Naive thymus-derived CD4-positive, alpha-beta T cell (primary cell): ENCODE measurements at regions not wholly inside any gene's neighbourhood (a gene's known extent, or its start where the extent isn't known, plus 50 kb on each side); places are given as distances from the start of the nearest gene placed in this dataset.

ENCODE experiments used
- ATAC-seq: fragments of 150-1000 bp; cut with Tn5 transposase; 2 replicates; pipeline ENCODE4 v1.10.0; 2021; ENCODE audit warnings: mild to moderate bottlenecking, moderate library complexity
- CTCF ChIA-PET: fragments of 350-600 bp; sonication (Branson Sonifier 250); formaldehyde crosslinking; loops from one replicate; lab custom pipeline; 2021; ENCODE audit warnings: antibody characterized with exemption; lab: Charles Lee
- POLR2A ChIA-PET: fragments of 350-600 bp; sonication (Branson Sonifier 250); formaldehyde crosslinking; loops from one replicate; lab custom pipeline; 2021; ENCODE audit warnings: antibody characterized with exemption, inconsistent platforms; lab: Charles Lee
- DNase-seq, 9 donors: peaks; one replicate each; pipeline versions ENCODE4 v3.0.0 to v3.0.0-alpha.2; 2020 to 2022; ENCODE audit warnings: mixed read lengths in 1 of 9
- H3K27ac ChIP-seq: one replicate; pipeline ENCODE4 v1.7.0; 2013; ENCODE audit warnings: mild to moderate bottlenecking, low read depth, low read length, moderate library complexity
- H3K27me3 ChIP-seq, 2 donors: one replicate each; pipeline ENCODE4 v1.7.0; 2013; ENCODE audit warnings: low read length in 2 of 2, mild to moderate bottlenecking in 2 of 2, moderate library complexity in 2 of 2; ENCODE audit not compliant: control insufficient read depth in 2 of 2, insufficient read depth in 2 of 2
- H3K36me3 ChIP-seq, 3 experiments: 1 replicate in 2 of 3; 2 replicates in 1 of 3; pipeline ENCODE4 v1.7.0; 2013; ENCODE audit warnings: low read length in 3 of 3, mild to moderate bottlenecking in 3 of 3, moderate library complexity in 1 of 3; ENCODE audit not compliant: insufficient read depth in 3 of 3, control insufficient read depth in 2 of 3
- H3K4me1 ChIP-seq, 2 donors: one replicate each; pipeline ENCODE4 v1.7.0; 2013; ENCODE audit warnings: low read length in 2 of 2, mild to moderate bottlenecking in 2 of 2, moderate library complexity in 1 of 2; ENCODE audit not compliant: control insufficient read depth in 2 of 2, insufficient read depth in 2 of 2
- H3K4me3 ChIP-seq: 2 replicates; pipeline ENCODE4 v1.7.0; 2013; ENCODE audit warnings: mild to moderate bottlenecking, low read length
- H3K9me3 ChIP-seq, 3 experiments: 1 replicate in 2 of 3; 2 replicates in 1 of 3; pipeline ENCODE4 v1.7.0; 2013; ENCODE audit warnings: low read length in 3 of 3; ENCODE audit not compliant: control insufficient read depth in 2 of 3
- H3K27ac Mint-ChIP-seq, 9 donors: one replicate each; pipeline ENCODE4 v1.8.0; 2020 to 2022; ENCODE audit warnings: mixed read lengths in 9 of 9, mild to moderate bottlenecking in 8 of 9, moderate library complexity in 5 of 9, inconsistent platforms in 2 of 9
- H3K27me3 Mint-ChIP-seq, 5 donors: one replicate each; pipeline ENCODE4 v1.8.0; 2021 to 2022; ENCODE audit warnings: mixed read lengths in 5 of 5, mild to moderate bottlenecking in 1 of 5
- H3K36me3 Mint-ChIP-seq, 5 donors: one replicate each; pipeline ENCODE4 v1.8.0; 2020 to 2022; ENCODE audit warnings: mixed read lengths in 5 of 5, mild to moderate bottlenecking in 3 of 5, inconsistent platforms in 1 of 5
- H3K4me1 Mint-ChIP-seq, 7 donors: one replicate each; pipeline ENCODE4 v1.8.0; 2020 to 2022; ENCODE audit warnings: mixed read lengths in 7 of 7, mild to moderate bottlenecking in 3 of 7, inconsistent platforms in 1 of 7
- H3K4me3 Mint-ChIP-seq, 10 donors: one replicate each; pipeline ENCODE4 v1.8.0; 2020 to 2022; ENCODE audit warnings: mild to moderate bottlenecking in 10 of 10, mixed read lengths in 10 of 10, moderate library complexity in 6 of 10, inconsistent platforms in 2 of 10
- H3K9me3 Mint-ChIP-seq, 11 donors: one replicate each; pipeline ENCODE4 v1.8.0; 2020 to 2022; ENCODE audit warnings: mixed read lengths in 11 of 11, mild to moderate bottlenecking in 4 of 11, inconsistent platforms in 1 of 11, moderate library complexity in 1 of 11
- intact Hi-C, 2 donors: fragments of 100-400 bp; cut with micrococcal nuclease; formaldehyde crosslinking; loops; one replicate each; pipeline ENCODE4 v1.15.1; 2023

DNA sequence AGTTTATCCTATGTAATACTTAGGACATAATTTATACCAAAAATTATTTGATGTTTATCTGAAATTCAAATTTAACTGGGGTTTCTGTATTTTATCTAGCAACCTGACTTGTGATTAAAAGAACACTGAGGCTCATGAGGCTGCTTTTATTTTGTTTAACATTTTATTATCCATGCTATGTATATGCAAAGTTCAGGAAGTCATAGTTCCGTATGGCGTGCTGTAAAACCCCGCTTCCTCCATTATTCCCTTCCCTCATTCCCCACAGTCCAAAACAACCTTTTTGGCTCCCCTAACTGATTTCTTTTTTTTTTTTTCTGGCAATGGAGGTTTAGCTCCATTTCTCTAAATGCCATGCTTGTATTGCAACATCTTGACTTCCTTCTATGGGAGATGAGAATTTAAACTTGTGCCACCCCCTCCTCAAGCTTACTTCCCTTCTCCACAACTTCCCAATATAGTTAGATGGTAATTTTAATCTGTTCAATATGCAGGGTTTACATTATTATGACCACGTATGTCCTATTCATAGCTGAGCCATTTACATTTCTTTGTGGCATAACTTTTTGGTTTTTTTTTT lies 138.0 kb upstream of the DNAH14 start:
- Mint-ChIP-seq H3K4me1 (peaks cover 0 to 4% (median 0%) of the 10 kb centered on the region in 7 donors), H3K27ac (no peak overlapping the region), H3K27me3 (peaks cover 0 to 10% (median 2%) of the 10 kb centered on the region in 5 donors), H3K9me3 (peaks cover 0 to 13% (median 0%) of the 10 kb centered on the region in 11 donors), H3K36me3 (peaks cover 0 to 6% (median 0%) of the 10 kb centered on the region in 5 donors), H3K4me3 (no peak overlapping the region)
- Histone ChIP-seq H3K4me3 (no peak overlapping the region), H3K36me3 (no peaks in the 10 kb centered on the region), H3K4me1 (no peaks in the 10 kb centered on the region), H3K27me3 (no peaks in the 10 kb centered on the region), H3K9me3 (no peaks in the 10 kb centered on the region), H3K27ac (no peak overlapping the region)
- DNase-seq: no peak
- intact Hi-C loops: no loop called here
- POLR2A ChIA-PET: no interaction called here
- no peak for ATAC-seq
- CTCF ChIA-PET: no interaction called here

DNA sequence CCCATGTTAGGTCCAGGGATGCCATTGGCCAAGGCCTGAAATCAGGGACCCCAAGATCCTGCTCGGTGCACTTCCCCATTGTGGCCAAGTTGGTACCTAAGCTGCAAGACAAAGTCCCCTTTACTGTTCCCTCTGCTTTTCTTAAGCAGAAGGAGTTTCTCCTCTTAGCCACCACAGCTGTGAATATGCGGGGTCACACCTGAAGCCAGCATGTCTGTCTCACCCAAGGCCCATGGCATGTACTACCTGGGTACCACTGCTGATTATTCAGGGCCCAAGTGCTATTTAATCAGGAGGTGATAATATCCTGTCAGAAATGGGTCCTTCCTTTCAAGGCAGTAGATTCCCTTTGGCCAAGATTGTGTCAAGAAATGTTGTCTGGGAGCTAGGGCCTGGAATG lies 133.9 kb upstream of the DNAH14 start:
- Mint-ChIP-seq H3K36me3 (no peaks in the 10 kb centered on the region), H3K4me1 (peaks cover 0 to 3% (median 0%) of the 10 kb centered on the region in 7 donors), H3K27me3 (peaks cover 0 to 12% (median 0%) of the 10 kb centered on the region in 5 donors), H3K4me3 (no peak overlapping the region), H3K9me3 (peaks cover 0 to 3% (median 0%) of the 10 kb centered on the region in 11 donors), H3K27ac (no peak overlapping the region)
- no peak overlapping the region for H3K27ac ChIP-seq
- H3K9me3 ChIP-seq: no peaks in the 10 kb centered on the region
- H3K27me3 ChIP-seq: no peaks in the 10 kb centered on the region
- ATAC-seq (no peak), DNase-seq (no peak)
- intact Hi-C loops: no loop called here
- CTCF ChIA-PET: no interaction called here
- POLR2A ChIA-PET: no interaction called here
- H3K4me1 ChIP-seq: no peaks in the 10 kb centered on the region
- no peaks in the 10 kb centered on the region for H3K36me3 ChIP-seq
- no peak overlapping the region for H3K4me3 ChIP-seq

DNA sequence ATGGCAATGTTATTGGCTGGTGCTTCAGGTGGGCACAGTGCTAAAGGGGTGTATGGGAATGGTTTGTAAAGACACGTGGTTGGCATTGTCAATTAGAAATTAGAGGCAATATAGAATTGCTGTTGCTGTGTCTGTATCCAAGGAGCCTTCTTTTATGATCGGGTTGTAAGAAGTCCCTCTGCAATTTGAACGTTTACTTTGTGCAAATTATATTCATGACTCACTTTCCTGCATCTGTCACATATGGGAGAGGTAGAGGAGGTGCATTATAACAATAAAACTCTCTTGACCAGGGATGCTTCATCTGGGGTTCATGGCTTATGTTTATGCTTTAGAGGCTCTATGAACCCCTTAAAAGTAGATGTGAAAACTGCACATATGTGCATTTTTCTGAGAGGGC lies 130.4 kb upstream of the DNAH14 start:
- H3K4me1 Mint-ChIP-seq: no peaks in the 10 kb centered on the region
- peaks cover 0 to 3% (median 0%) of the 10 kb centered on the region in 11 donors for H3K9me3 Mint-ChIP-seq
- H3K9me3 ChIP-seq: no peaks in the 10 kb centered on the region
- no peak overlapping the region for H3K27ac Mint-ChIP-seq
- H3K4me3 ChIP-seq: no peak overlapping the region
- intact Hi-C loops: no loop called here
- H3K27me3 Mint-ChIP-seq: peaks cover 0 to 5% (median 0%) of the 10 kb centered on the region in 5 donors
- no peak overlapping the region for H3K27ac ChIP-seq
- H3K4me3 Mint-ChIP-seq: no peak overlapping the region
- no peaks in the 10 kb centered on the region for H3K27me3 ChIP-seq
- ATAC-seq (no peak), DNase-seq (no peak)
- ChIA-PET POLR2A (no interaction called here), CTCF (no interaction called here)
- H3K36me3 ChIP-seq: no peaks in the 10 kb centered on the region
- no peaks in the 10 kb centered on the region for H3K4me1 ChIP-seq
- H3K36me3 Mint-ChIP-seq: no peaks in the 10 kb centered on the region

DNA sequence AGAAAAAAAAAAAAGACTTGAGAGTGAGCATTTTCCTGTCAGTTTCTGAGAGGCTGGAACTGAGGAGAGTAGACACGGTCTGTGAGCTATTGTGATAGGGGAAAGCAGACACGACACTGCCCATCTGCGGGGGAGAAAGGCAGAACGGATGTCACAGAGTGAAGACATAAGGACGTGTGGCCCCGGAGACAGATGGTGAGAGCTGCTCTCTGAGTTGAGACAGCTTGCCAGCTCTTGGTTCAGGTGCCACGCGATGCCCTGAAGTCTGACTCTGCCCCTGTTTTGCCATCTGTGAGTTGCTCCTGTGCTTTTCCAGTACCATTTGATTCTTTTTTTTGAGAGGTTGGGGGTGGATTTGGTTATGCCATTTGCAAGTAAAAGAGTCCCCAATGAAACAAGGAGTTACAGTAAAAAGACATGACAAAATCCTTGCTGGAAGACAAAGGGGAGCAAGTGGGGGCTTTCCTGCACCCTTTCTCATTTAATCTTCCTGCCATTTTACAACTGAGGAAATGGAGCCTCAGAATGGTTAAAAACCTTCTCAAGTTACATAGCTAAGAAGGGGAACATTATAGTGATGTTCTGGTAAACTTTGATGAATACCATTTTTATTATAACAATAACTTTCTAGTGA lies 128.9 kb upstream of the DNAH14 start:
- Histone ChIP-seq H3K27ac (no peak overlapping the region), H3K4me1 (no peaks in the 10 kb centered on the region), H3K9me3 (no peaks in the 10 kb centered on the region), H3K4me3 (no peak overlapping the region), H3K36me3 (no peaks in the 10 kb centered on the region), H3K27me3 (no peaks in the 10 kb centered on the region)
- CTCF ChIA-PET: no interaction called here
- ATAC-seq (no peak), DNase-seq (no peak)
- H3K4me3 Mint-ChIP-seq: no peak overlapping the region
- H3K4me1 Mint-ChIP-seq: no peaks in the 10 kb centered on the region
- POLR2A ChIA-PET: no interaction called here
- peaks cover 0 to 5% (median 0%) of the 10 kb centered on the region in 5 donors for H3K27me3 Mint-ChIP-seq
- peaks cover 0 to 1% (median 0%) of the 10 kb centered on the region in 11 donors for H3K9me3 Mint-ChIP-seq
- H3K27ac Mint-ChIP-seq: no peak overlapping the region
- no peaks in the 10 kb centered on the region for H3K36me3 Mint-ChIP-seq
- intact Hi-C loops: no loop called here

DNA sequence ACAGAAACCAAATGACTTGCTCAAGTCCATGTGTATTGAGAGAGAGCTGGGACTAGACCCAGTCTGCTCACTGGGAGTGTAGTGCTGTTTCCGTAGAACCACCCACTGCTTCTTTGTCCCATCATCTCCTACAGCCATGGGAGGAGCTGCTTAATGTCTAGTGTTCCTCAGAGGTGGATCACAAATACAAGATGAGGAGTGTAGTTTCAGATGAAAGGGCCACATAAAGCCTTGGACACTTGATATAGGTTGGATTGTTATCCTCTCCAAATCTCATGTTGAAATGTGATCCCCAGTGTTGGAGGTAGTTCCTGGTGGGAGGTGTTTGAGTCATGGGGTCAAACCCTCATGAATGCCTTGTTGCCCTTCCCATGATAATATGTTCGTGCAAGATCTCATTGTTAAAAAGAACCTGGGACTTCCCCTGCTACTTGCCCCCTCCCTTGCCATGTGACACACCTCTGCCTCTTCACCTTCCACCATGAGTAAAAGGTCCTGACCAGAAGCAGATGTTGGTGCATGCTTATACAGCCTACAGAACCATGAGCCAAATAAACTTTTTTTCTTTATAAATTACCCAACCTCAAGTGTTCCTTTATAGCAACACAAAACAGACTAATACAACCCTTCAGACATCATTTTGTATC lies 127.5 kb upstream of the DNAH14 start:
- intact Hi-C loops: no loop called here
- POLR2A ChIA-PET: no interaction called here
- no peaks in the 10 kb centered on the region for H3K36me3 Mint-ChIP-seq
- peaks cover 0 to 5% (median 0%) of the 10 kb centered on the region in 5 donors for H3K27me3 Mint-ChIP-seq
- peaks cover 0 to 1% (median 0%) of the 10 kb centered on the region in 11 donors for H3K9me3 Mint-ChIP-seq
- H3K27ac Mint-ChIP-seq: no peak overlapping the region
- Histone ChIP-seq H3K9me3 (no peaks in the 10 kb centered on the region), H3K27ac (no peak overlapping the region), H3K36me3 (no peaks in the 10 kb centered on the region), H3K27me3 (no peaks in the 10 kb centered on the region), H3K4me3 (no peak overlapping the region), H3K4me1 (no peaks in the 10 kb centered on the region)
- DNase-seq: no peak
- H3K4me1 Mint-ChIP-seq: no peaks in the 10 kb centered on the region
- ATAC-seq: no peak
- CTCF ChIA-PET: no interaction called here
- H3K4me3 Mint-ChIP-seq: no peak overlapping the region

DNA sequence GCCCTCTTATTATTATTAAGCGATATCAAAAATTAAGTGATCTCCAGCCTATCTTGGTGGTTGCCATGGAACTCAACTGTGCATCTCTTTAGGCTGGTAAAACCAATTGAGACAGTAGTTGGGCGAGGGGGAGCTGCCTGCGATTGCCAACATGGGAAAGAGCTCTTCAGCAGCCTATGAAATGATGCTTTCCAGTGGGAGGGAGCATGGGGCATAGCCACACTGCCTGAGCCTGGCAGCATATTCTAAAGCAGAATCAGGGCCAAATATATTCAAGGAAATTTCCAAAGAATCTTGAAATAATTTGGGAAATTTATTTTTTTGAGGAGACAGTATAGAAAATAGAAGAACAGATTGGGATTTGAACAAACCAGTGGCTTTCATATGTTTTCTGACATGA lies 126.9 kb upstream of the DNAH14 start:
- H3K36me3 Mint-ChIP-seq: no peaks in the 10 kb centered on the region
- ATAC-seq: no peak
- no peak overlapping the region for H3K27ac Mint-ChIP-seq
- peaks cover 0 to 4% (median 0%) of the 10 kb centered on the region in 5 donors for H3K27me3 Mint-ChIP-seq
- DNase-seq: no peak
- H3K9me3 Mint-ChIP-seq: peaks cover 0 to 1% (median 0%) of the 10 kb centered on the region in 11 donors
- Histone ChIP-seq H3K4me1 (no peaks in the 10 kb centered on the region), H3K27ac (no peak overlapping the region), H3K4me3 (no peak overlapping the region), H3K9me3 (no peaks in the 10 kb centered on the region), H3K36me3 (no peaks in the 10 kb centered on the region), H3K27me3 (no peaks in the 10 kb centered on the region)
- no peak overlapping the region for H3K4me3 Mint-ChIP-seq
- no peaks in the 10 kb centered on the region for H3K4me1 Mint-ChIP-seq
- intact Hi-C loops: no loop called here
- ChIA-PET POLR2A (no interaction called here), CTCF (no interaction called here)
